KOPT-K1 (cell line): ENCODE measurements at regions not wholly inside any gene's neighbourhood (a gene's known extent, or its start where the extent isn't known, plus 50 kb on each side); places are given as distances from the start of the nearest gene placed in this dataset.

ENCODE experiments used
- H3K27ac ChIP-seq: fragments of 200-600 bp; sonication (generic); 2 replicates; pipeline ENCODE4 v1.5.1; 2016; ENCODE audit warnings: antibody characterized with exemption, mild to moderate bottlenecking, low read depth, low read length; ENCODE audit not compliant: poor library complexity, severe bottlenecking
- H3K36me3 ChIP-seq: fragments of 200-600 bp; sonication (generic); 2 replicates; pipeline ENCODE4 v1.5.1; 2017; ENCODE audit warnings: antibody characterized with exemption, mild to moderate bottlenecking, low read length, moderate library complexity; ENCODE audit not compliant: insufficient read depth
- H3K9me3 ChIP-seq: fragments of 200-600 bp; sonication (generic); 2 replicates; pipeline ENCODE4 v1.5.1; 2017; ENCODE audit warnings: antibody characterized with exemption, low read length, mild to moderate bottlenecking; ENCODE audit not compliant: insufficient read depth, poor library complexity, severe bottlenecking

- Histone ChIP-seq H3K9me3 (no peaks in the 10 kb centered on the region), H3K36me3 (no peaks in the 10 kb centered on the region), H3K27ac (no peak overlapping the region)
Observed at GRCh38 chr20:50295345-50295744, 104.7 kb downstream of the CEBPB start.

- H3K27ac ChIP-seq = no peak overlapping the region
- no peaks in the 10 kb centered on the region for H3K36me3 ChIP-seq
- no peaks in the 10 kb centered on the region for H3K9me3 ChIP-seq
Observed at GRCh38 chr20:50295762-50296449, 105.3 kb downstream of the CEBPB start.

GRCh38 chr20:50296450-50297375, 106.1 kb downstream of the CEBPB start:
- Histone ChIP-seq H3K9me3 (no peaks in the 10 kb centered on the region), H3K36me3 (no peaks in the 10 kb centered on the region), H3K27ac (no peak overlapping the region)

DNA sequence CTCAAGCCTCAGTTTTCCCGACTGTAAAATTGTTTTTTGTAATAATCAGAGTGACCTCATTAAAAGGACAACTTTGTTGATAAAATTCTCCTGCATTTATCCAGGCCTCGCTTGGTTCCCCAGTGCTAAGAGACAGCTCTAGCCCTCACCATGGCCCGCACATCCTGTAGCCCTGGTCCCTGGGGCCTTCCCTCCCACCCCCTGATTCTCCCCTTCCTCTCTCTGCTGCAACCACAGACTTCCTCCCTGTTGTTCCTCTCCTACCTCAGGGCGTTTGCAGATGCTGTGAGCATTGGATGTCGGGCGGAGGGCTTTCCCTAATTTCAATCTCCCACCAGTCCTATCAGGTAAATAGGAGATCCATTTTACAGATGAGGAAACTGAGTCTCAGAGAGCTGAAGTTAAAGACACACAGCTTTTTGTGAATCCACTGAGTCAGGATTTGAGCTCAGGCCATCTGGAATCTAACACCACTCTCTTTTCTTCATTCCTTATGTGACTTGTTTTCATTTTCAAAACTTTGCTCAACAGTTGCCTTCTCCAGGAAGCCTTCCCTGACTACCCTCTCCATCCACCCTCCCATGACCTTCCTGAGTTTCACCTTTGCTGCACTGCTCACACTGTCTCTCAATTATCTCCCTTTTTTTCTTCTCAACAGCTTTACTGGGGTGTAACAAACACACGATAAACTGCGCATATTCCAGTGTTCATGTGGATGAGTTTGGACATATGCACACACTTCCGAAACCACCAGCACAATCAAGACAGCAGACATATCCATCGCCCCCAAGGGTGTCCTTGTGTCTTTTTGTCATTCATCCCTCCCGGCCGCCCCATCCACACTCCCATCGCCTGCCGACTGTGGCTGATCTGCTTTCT, 107.1 kb downstream of the CEBPB start:
- H3K36me3 ChIP-seq = no peaks in the 10 kb centered on the region
- no peaks in the 10 kb centered on the region for H3K9me3 ChIP-seq
- no peak overlapping the region for H3K27ac ChIP-seq

GRCh38 chr20:50298554-50299324, 108.1 kb downstream of the CEBPB start:
- Histone ChIP-seq H3K36me3 (no peaks in the 10 kb centered on the region), H3K9me3 (no peaks in the 10 kb centered on the region), H3K27ac (no peak overlapping the region)

GRCh38 chr20:50299325-50299629, 108.6 kb downstream of the CEBPB start:
- no peaks in the 10 kb centered on the region for H3K9me3 ChIP-seq
- H3K27ac ChIP-seq = no peak overlapping the region
- H3K36me3 ChIP-seq = no peaks in the 10 kb centered on the region

DNA sequence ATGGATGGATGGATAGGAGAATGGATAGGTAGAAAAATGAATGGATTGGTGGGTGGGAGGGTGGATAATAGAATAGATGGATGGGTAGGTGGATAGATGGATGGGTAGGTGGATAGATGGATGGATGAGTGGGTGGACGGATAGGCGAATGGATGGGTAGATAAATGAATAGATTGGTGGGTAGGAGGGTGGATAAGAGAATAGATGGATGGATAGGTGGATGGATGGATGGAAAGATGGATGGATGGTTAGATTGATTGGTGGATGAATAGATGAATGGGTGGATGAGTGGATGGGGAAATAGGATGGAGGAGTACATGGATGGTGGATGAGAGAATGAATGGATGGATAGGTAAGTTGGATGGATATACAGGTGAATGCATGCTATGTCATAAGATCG, 110.5 kb downstream of the CEBPB start:
- Histone ChIP-seq H3K9me3 (no peaks in the 10 kb centered on the region), H3K27ac (no peak overlapping the region), H3K36me3 (no peaks in the 10 kb centered on the region)

DNA sequence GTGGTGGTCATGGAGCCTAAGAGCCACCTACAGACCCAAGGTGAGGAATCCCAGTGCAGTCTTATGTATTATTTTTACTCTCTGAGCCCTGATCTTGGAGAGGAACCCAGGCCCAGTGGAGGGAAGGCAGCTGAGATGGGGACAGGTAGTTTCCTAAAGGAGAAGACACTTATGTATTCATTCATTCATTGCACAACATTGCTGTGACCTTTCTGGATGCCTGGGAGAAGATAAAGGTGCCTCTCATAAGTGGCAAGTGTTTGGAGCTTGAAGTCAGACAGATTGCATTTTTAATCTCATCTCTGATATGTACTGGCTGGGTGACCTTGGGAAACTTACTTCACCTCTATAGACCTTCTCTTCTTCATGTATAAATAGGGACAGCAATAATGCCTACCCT, 111.1 kb downstream of the CEBPB start:
- no peak overlapping the region for H3K27ac ChIP-seq
- no peaks in the 10 kb centered on the region for H3K36me3 ChIP-seq
- no peaks in the 10 kb centered on the region for H3K9me3 ChIP-seq

GRCh38 chr20:50302341-50303057, 111.9 kb downstream of the CEBPB start:
- Histone ChIP-seq H3K9me3 (no peaks in the 10 kb centered on the region), H3K27ac (no peak overlapping the region), H3K36me3 (no peaks in the 10 kb centered on the region)

DNA sequence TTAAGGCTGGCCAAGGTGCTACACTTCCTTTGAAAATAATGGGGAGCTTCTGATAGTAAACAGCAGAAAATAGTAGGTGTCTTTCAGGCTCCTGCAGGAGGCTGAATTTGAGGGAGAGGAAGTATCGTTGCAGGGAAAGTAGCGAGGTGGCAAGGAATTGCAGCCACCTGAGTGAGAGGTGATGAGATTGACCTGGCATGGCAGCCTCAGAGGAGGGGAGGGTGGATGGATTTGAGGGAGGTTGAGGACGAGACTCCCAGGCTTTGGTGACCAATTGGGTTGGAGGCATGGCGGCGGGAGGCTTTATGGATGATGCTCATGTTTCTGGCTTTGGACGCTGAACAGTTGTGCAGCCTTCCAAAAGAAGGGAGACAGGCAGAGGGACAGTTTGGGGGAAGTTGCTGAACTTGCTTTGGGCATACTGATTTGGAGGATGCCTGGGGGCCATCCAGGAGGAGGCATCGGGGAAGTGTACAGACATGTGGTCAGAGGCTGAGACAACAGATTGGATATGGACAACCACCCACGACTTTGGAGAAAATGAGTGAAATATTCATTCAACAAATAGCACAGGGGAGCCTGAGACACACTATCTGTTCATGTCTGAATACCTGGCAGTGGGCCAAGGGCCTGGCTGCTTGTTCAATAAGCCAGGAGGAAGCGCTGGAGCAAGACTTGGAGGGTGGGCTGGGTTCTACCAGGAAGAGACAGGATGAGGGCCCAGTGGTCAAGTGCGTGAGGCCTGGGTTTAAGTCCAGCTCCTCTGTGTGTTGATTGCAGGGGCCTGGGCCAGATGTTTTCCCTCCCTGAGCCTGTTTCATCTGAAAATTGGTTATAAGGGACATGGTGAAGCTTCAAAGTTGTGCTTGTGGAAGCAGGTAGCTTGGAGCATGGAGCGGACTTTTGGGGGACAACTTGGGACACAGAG, 113.2 kb downstream of the CEBPB start:
- Histone ChIP-seq H3K27ac (no peak overlapping the region), H3K9me3 (no peaks in the 10 kb centered on the region), H3K36me3 (no peaks in the 10 kb centered on the region)

DNA sequence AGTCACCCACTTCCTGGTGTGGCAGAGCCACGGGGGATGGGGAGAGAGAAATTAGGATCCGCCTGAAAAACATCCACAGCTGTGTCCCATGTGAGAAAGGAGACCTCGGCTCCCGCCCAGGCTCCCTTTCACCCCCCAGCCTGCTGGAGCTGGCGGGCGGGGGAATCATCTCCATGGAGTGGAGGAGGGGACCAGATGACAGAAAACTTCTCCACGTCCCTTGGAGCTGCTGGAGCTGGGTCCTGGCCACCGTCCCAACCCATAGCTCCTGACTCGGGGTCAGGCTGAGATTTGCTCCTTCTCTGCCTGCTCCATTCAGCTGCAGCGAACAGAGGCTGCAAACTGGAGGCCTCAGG, 113.8 kb downstream of the CEBPB start:
- no peak overlapping the region for H3K27ac ChIP-seq
- no peaks in the 10 kb centered on the region for H3K9me3 ChIP-seq
- H3K36me3 ChIP-seq = no peaks in the 10 kb centered on the region

DNA sequence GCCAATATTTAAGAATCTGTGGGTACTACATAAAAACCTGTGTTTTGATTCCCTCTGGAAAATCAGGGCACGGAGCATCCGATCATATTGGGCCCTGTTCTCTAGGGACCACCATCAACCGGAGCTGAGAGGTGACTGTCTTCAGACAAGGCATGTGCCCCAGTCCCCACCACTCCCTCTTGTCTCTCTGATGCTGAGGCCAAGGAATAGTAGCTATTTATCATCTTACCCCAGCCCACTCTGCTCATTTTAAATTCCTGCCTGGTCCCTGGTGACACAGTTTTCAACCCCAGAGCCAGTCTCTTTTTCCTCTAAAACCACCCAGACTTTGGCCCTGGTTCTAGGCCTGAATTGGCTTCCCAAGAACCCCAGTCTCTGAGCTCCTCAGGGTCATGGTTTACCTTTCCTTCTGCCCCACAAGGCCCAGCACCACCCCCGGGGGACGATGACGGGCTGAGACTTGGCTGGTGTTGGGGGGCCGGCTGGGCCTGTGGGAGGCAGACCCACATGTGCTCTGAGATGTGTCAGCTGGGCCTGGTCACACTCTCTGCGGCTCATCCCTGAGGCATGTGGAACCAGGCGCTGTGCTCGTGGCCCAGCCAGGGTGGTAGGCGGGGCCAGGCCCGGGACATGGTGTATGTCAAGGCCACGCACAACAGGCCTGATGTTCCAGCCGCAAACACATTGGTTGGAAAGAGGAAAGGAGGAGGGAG, 114.4 kb downstream of the CEBPB start:
- Histone ChIP-seq H3K36me3 (no peaks in the 10 kb centered on the region), H3K9me3 (no peaks in the 10 kb centered on the region), H3K27ac (no peak overlapping the region)
